KMS-11 (cell line): ENCODE measurements at regions not wholly inside any gene's neighbourhood (a gene's known extent, or its start where the extent isn't known, plus 50 kb on each side); places are given as distances from the start of the nearest gene placed in this dataset.

Experiments
- H2AFZ ChIP-seq: fragments of 200-600 bp; sonication (generic); 2 replicates; pipeline ENCODE4 v1.6.1; 2016; ENCODE audit warnings: antibody characterized with exemption, mixed run types, low read depth
- H3K27ac ChIP-seq: fragments of 200-600 bp; sonication (generic); 2 replicates; pipeline ENCODE4 v1.6.1; 2016; ENCODE audit warnings: mild to moderate bottlenecking, mixed run types
- H3K27me3 ChIP-seq: fragments of 200-600 bp; sonication (generic); 2 replicates; pipeline ENCODE4 v1.6.1; 2017; ENCODE audit warnings: mild to moderate bottlenecking, low read depth, mixed run types, moderate library complexity; ENCODE audit not compliant: insufficient read depth
- H3K36me3 ChIP-seq: fragments of 200-600 bp; sonication (generic); 2 replicates; pipeline ENCODE4 v1.6.1; 2017; ENCODE audit warnings: mild to moderate bottlenecking, mixed run types; ENCODE audit not compliant: insufficient read depth
- H3K4me1 ChIP-seq: fragments of 200-600 bp; sonication (generic); 2 replicates; pipeline ENCODE4 v1.6.1; 2016; ENCODE audit warnings: mild to moderate bottlenecking, low read depth, mixed run types; ENCODE audit not compliant: poor library complexity, severe bottlenecking
- H3K4me2 ChIP-seq: fragments of 200-600 bp; sonication (generic); 2 replicates; pipeline ENCODE4 v1.7.0; 2016; ENCODE audit warnings: mild to moderate bottlenecking, mixed run types
- H3K4me3 ChIP-seq: fragments of 200-600 bp; sonication (generic); IDR thresholded peaks from 2 replicates; pipeline ENCODE4 v1.6.1; 2017; ENCODE audit warnings: low read depth, low read length, mixed read lengths; ENCODE audit not compliant: insufficient read depth
- H3K79me2 ChIP-seq: fragments of 200-600 bp; sonication (generic); 2 replicates; pipeline ENCODE4 v1.6.1; 2016; ENCODE audit warnings: low read depth, mixed run types; ENCODE audit not compliant: insufficient read depth
- H3K9ac ChIP-seq: fragments of 200-600 bp; sonication (generic); 2 replicates; pipeline ENCODE4 v1.6.1; 2016; ENCODE audit warnings: mild to moderate bottlenecking, mixed run types
- H4K20me1 ChIP-seq: fragments of 200-600 bp; sonication (generic); 2 replicates; pipeline ENCODE4 v1.6.1; 2016; ENCODE audit warnings: mild to moderate bottlenecking, mixed run types; ENCODE audit not compliant: insufficient read depth
- CTCF ChIP-seq: fragments of 200-600 bp; sonication (generic); conservative IDR thresholded peaks from 2 replicates; pipeline ENCODE4 v1.6.1; 2017; ENCODE audit warnings: low read depth, mild to moderate bottlenecking, antibody characterized with exemption, low read length, moderate library complexity, mixed read lengths

- H3K9ac ChIP-seq = no peak overlapping the region
- no peaks in the 10 kb centered on the region for H3K4me1 ChIP-seq
- no peaks in the 10 kb centered on the region for H3K79me2 ChIP-seq
- H2AFZ ChIP-seq = no peak overlapping the region
- no peaks in the 10 kb centered on the region for H3K27me3 ChIP-seq
- H3K4me2 ChIP-seq = no peak overlapping the region
- H3K36me3 ChIP-seq = no peaks in the 10 kb centered on the region
- TF ChIP-seq CTCF = no peak
- no peak overlapping the region for H3K27ac ChIP-seq
- H3K4me3 ChIP-seq = no peak overlapping the region
- no peaks in the 10 kb centered on the region for H4K20me1 ChIP-seq
These were observed 138.2 kb upstream of the VSTM2B start for GRCh38 chr19:29387586-29387985.

DNA sequence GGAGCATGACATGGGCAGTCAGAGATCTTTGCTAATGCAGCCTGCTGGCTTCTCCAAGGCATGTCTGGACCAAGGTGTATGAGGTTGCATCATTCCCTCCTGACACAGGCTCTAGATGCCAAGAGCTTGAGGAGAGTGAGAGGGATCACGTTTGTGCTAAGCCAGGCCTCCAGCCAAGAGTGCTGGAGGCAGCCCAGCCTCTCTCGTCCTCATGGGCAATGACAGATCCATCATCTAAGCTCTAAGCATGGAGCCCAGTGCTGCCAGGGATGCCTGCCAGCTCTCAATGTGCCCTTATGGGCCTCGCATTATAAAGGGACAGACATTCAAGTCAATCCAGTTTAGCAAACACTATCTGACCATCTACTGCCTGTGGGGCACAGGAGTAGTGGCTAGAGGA, 136.3 kb upstream of the VSTM2B start:
- Histone ChIP-seq H3K4me3 (no peak overlapping the region), H3K27ac (no peak overlapping the region), H4K20me1 (no peaks in the 10 kb centered on the region), H3K27me3 (no peaks in the 10 kb centered on the region), H3K36me3 (no peaks in the 10 kb centered on the region), H3K79me2 (no peaks in the 10 kb centered on the region), H3K4me1 (no peaks in the 10 kb centered on the region), H2AFZ (no peak overlapping the region), H3K4me2 (no peak overlapping the region), H3K9ac (no peak overlapping the region)
- no peak for TF ChIP-seq CTCF

GRCh38 chr19:29390742-29391141, 135.1 kb upstream of the VSTM2B start:
- Histone ChIP-seq H3K27me3 (no peaks in the 10 kb centered on the region), H3K4me2 (no peak overlapping the region), H2AFZ (no peak overlapping the region), H3K9ac (no peak overlapping the region), H3K36me3 (no peaks in the 10 kb centered on the region), H3K27ac (no peak overlapping the region), H4K20me1 (no peaks in the 10 kb centered on the region), H3K4me3 (no peak overlapping the region), H3K79me2 (no peaks in the 10 kb centered on the region), H3K4me1 (no peaks in the 10 kb centered on the region)
- no peak for TF ChIP-seq CTCF

- no peak overlapping the region for H3K27ac ChIP-seq
- no peak overlapping the region for H3K4me3 ChIP-seq
- no peaks in the 10 kb centered on the region for H4K20me1 ChIP-seq
- no peaks in the 10 kb centered on the region for H3K36me3 ChIP-seq
- TF ChIP-seq CTCF = no peak
- no peaks in the 10 kb centered on the region for H3K79me2 ChIP-seq
- no peaks in the 10 kb centered on the region for H3K4me1 ChIP-seq
- H3K27me3 ChIP-seq = no peaks in the 10 kb centered on the region
- H2AFZ ChIP-seq = no peak overlapping the region
- H3K9ac ChIP-seq = no peak overlapping the region
- no peak overlapping the region for H3K4me2 ChIP-seq
These were observed 131.8 kb upstream of the VSTM2B start for GRCh38 chr19:29393915-29394460.
